HG02970 (cell line): ENCODE measurements at regions not wholly inside any gene's neighbourhood (a gene's known extent, or its start where the extent isn't known, plus 50 kb on each side); places are given as distances from the start of the nearest gene placed in this dataset.

ENCODE experiments used
- ATAC-seq: cut with Tn5 transposase; IDR thresholded peaks from one replicate; pipeline ENCODE4 v1.9.1; 2021; ENCODE audit warnings: mild to moderate bottlenecking, moderate library complexity, moderate number of reproducible peaks; ENCODE audit not compliant: unreplicated experiment, low FRiP score

DNA sequence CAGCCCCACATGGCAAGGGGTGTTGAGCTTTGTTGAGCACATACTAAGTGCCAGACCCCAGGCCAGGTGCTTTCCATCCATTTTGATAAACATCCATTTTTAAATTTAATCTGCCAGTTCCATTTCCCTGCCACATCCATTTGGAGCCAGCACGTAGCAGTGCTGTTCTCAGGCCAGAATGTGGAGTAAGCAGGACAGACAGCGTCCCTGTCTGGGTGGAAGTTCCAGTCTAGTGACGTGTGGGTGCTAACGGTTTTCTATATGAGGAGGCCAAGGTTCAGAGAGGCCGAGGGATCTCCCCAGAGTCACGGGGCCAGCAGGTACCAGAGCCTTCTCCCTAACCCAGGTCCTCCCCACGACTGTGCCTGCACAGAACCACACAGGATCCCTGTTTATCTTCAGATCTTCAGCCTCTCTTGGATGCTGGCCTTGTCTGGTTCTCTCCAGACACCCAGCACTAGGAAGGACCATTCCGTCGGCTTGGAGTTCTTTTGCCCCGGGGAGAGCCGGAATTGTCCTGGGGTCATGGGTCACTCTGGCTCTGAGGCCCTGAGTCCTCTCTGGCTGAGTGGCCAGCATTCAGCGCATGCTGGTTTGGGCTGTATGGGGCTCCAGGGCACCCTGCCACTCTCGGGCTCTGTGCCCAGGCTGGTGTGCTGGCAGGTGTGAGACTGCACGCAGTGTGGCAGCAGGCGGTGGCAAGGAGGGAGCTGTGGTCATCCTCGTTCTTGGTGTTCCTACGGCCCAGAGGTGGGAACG is 63.6 kb upstream of the PPARA start:
- no peak for ATAC-seq

DNA sequence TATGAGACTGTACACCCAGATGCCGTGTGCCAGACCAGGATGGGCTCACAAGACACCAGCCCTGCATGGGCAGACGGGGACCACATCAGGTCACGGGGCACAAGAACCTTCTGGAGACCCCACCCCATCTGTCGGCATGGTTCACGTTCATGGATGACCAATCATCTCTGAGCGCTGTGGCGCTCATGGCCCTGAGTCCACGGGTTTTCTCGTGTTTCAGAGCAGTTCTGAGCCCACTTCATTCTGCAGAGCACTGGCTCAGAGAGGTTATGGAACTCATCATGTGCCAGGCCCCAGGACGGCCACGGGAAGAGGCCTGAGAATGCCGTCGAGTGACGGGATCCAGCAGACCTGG is 63.0 kb upstream of the PPARA start:
- no peak for ATAC-seq

DNA sequence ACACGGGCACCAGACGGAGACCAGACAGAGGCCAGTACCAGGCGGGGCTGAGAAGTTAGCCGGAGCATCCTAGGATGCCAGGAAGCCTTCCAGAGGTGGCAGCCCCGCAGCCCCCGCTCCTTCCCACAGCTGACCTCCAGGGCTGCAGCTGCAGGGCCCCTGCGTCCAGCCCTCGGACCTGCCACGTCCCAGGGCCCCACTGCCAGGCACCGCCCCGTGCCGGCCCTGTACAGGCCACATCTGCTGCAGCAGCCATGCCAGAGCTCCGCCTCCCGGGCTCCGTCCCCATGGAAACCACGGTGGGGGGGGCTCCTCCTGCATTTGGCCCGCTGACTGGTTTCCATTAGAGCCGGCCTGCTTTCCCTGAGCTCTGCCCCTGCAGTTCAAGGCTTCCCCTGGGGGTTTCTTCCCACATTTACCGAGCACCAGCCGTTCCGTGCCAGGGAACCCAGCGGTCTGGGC is 62.5 kb upstream of the PPARA start:
- ATAC-seq = no peak

DNA sequence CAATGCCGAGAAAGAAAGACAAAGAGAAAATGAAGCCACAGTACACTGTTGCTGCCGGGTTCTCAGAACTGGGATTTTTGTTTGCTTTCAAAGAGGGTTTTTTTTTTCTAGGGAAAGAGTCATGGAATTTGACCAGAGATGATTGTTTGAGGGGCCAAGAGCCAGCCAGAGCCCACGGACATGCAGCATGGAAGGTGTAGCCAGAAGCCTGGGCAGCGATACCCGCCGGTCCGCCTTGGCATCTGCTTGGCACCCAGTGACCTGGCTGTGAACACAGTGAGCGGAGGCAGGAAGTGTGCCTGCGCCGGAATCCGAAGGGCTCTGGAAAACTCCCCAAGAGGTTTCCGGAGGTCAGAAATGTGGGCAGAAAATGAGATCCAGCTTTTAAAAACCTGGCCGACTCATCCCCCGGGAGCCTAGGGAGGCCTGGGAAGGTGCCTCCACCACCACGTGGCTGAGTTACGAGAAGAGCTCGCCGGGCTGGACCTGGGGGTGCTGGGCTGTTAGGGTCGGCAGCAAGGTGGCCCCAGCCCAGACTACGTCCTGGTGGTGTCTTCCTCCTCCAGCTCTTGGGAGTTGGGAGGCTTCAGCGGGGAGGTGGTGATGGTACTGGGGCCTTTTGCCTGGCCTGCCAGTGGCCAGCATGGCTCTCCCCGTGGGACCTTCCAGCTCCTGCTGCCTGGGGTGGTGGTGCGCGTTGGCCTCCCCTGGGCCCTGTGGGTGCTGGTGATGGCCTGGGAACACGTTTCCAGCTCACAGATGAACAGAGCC is 61.6 kb upstream of the PPARA start:
- no peak for ATAC-seq

DNA sequence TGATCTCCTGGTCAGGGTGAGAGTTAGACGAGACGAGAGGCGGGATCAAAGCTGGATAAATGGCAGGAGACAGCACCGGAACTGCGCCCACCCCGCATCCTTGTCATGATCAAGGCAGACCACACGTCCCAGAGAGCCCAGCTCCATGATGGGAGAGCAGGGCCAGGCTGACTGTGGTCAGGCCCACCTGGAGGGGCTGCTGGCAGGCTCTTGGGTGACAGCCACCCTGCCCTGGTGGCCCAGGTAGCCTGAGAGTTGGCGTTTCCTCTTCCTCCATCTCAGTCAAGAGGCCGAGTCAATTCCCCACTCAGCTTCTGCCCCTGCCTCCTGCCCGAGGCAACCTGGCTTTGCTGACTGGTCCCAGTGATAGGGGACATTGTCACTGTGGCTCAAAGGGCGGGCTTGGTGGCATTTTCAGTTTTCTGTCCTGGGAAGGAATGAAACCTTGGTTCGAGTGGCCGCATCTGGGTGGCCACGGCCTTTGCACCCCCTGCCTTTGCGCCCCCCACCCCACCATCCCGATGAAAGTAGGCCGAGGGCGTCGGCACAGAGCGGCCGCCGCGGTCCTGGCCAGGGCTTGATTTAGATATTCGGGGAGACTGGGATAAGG is 60.8 kb upstream of the PPARA start:
- no peak for ATAC-seq

DNA sequence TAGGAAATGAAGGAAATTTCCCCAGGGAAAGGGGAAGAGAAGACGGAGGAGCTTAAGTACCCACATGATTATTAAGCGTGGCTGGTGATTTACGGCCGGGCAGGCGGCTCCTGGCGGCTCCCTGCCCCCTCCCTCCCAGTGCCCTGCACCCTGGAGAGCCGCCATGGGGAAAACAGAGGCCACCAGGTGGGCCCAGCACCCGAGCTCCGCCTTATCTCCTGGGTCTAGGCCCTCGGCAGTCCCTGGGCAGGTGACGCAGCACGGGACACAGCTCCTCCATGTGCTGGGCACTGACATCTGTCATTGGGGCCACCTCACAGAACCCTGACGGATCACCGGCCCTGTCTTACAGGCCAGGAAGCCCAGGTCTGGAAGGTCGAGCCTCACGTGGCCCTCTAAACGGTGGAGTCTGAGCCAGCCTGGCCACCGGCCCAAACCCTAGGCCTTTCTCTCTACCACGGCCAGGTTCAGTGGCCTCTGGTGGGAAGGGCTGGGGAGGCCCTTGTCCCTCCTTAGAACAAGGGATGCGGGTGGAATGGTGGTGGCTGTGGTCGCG is 60.2 kb upstream of the PPARA start:
- no peak for ATAC-seq

DNA sequence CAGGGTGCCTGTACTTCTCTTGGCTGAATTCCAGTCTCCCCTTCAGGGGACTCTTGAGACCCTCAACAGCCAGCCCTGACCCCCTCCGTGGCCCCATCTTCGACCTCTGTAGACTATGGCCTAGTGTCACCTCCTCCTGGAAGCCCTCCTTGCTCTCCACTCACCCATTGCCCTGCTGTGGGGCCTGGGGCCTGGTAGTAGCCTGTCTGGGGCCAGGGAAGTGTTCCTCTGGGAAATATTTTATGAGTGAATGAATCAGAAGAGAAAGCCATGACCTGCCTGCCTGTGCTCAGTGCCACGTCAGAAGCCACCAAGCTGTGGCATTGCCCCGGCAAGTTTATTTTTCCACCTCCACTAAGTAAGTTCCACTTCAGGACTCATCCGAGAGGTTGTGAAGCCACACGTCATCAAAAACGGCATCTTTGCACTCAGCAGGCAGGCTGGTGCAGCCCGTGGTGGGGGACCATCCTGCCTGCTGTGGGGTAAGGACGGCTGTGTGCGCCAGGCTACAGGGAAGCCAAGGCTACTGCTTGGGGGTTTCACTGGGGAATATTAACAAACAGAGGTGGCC is 59.6 kb upstream of the PPARA start:
- no peak for ATAC-seq

DNA sequence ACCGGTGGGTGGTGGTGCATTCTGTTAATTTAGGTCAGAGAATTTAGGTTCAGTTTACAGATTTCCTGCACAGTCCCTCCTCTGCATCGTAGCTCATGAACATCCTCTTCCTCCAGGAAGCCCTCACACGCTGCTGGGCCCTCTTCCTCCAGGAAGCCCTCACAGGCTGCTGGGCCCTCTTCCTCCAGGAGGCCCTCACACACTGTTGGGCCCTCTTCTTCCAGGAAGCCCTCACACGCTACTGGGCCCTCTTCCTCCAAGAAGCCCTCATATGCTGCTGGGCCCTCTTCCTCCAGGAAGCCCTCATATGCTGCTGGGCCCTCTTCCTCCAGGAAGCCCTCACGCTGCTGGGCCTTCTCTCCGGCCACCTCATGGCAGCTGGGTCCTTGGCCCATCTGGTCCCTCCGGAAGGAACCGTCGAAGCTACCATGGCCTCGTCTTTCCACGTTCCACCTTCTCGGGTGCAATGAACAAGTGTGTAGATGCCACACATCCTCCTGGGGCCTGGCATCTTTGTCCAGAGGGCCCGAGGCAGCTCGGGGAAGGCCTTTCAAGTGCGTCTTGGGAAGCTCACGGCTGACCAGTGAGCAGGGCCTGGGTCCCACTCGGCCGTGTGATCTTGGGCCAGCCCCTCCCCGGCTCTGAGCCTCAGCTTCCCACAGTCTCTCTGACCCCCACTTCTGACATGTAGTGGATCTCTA is 58.9 kb upstream of the PPARA start:
- no peak for ATAC-seq

DNA sequence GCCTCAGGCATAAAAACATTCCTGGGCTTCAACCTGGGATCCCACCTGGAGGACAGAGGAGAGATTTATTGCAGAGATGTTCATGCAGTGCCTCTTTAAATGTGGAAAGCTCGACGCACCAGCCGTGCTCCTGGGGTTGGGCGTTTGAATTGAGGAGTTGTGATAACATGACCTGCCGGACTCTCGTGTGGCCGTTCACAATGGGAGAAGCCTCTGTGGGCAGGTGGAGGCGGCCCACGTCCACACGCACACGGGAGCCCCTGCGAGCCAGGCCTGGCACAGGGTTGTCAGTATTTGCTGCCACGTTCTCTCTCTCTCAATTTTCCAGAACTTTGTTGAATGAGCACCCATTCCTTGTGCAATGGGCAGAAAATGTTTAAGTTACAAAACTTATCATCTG is 58.3 kb upstream of the PPARA start:
- ATAC-seq = no peak

DNA sequence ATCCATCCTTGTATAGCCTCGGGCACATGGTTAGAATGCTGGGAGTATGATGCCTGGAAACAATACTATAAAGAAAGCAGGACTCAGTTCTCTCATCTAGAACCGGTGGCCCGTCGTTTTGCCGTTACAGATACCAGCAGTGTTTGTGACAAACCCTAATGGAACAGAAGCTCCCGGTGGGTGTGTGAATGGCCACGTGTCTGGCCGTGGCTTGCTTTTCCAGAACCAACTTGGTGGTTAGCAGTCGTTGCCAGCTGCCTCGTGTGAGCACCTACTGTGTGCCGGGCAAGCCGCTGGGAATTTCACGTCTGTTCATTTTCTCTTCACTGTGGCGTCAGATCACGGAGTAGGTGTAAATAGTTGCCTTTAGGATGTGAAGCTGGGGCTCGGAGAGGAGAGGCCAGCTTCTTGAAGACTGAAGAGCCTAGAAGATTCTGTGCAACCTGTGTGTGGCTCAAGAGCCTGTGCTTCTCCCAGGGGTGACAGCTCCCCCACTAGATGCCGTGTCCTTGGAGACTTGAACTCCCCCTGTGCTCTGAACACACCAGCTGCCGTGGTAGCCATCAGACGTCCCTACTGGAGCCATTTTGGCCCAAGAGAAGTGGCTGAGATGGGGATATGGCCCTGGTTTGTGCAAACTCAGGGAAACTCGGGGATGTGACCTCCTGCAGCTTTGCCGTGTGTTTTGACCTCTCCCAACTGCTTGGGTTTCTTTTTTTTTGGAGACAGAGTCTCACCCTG is 57.5 kb upstream of the PPARA start:
- ATAC-seq = no peak

DNA sequence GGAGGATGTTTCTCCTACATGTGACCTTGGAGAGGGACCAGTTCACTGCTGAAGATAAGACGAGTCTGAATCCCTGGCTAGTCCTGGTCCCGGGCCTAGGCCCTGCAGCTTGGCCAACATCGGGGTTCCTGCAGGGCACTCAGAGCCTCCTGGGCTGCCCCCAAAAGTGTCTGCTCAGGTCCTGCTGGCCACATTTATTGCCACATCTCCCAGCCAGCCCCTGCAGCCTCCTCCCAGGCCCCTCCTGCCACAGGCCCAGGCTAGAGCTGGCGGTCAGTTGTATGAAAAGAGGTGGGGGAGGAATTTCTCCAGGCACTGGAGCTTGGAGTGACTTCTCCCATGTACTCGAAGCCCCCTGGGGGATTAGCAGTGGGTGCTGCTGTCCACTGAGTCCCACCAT is 56.5 kb upstream of the PPARA start:
- ATAC-seq = no peak

DNA sequence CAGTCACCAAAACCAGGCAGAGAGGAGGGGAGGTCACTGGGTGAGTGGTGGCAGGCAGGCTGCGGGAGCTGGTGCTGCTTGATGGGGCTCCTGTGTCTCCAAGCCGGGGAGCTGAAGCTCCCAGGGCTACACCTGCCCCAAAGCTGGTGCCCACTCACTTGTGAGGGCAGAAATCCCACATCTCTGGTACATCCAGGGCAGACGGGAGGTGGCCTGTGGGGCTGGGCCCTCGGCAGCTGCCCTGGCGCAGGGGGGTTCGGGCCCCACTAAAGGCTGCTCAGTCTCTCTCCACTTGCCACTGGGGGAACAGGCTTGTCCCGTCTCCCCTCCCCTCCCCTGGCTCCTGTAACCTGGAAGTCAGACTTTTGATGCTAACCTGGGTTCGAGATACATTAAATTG is 55.6 kb upstream of the PPARA start:
- ATAC-seq = no peak

DNA sequence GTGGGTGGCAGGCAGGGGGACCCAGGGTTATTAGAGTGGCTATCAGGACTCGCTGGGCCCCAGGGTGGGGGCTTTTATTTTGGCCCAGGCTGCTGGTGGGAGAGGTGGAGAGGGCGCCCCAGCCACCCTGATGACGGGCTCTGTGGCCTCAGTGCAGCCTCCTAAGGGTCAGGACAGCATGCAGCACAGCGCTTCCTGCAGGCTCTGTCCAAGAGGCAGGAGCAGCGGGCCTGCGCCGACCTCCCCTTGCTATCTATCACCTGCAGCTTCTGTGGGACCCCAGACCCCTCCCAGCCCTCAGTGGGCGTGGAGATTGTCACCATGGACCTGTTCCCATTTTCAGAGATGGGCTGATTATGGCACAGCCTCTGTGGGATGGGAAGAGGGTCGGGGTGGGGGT is 54.3 kb upstream of the PPARA start:
- ATAC-seq = no peak

DNA sequence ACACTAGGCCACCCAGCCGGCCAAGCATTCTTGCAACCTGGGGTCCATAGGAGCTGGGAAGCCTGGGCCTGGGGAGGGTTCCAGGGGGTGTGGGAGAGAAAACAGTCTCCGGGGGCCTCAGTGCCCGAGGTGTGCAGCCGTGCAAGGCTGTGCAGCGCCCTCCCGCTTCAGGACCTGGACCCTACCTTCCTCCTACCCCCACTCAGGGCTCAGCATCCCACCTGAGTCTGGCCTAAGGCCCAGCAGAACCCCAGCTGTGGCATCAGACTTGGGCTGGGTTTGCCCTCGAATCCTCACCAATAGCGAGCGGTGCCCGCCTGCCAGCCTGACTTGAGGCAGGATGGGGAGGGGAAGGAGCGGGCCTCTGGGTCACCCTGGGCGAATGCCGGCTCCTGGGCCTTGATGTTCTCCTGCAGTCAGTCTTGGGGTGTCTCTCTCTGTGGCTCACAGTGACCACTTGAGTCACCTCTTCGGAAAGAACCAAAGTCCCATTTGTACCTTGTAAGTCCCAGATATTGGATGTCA is 53.6 kb upstream of the PPARA start:
- no peak for ATAC-seq

DNA sequence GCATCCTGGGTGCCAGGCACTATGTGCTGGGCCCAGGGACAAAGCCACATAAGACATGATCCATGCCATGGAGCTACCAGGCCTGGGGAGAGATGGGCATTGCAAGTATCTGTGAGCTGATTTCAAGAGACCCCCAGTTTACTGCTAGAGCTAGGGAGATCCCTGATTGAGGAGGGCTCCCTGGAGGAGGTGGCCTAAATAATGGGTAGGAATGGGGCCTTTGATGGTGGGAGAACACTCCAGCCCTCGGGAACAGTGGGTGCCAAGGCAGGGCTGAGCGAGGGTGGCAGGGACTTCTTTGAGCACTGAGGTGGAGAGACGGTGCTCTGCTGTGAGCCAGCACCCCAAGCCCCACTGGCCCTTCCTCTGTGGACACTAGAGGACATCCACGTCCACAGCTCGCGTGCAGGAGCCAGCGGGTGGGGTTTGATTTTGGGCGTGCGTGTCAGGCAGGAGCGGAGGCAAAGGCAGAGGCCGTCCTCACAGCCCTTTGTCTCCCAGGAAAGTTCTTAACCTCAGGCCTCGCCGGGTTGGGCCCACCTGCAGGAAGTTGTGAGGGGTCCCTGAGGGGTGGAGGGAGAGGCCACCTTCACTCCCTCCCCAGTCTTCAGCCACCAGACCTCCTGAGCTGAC is 52.9 kb upstream of the PPARA start:
- no peak for ATAC-seq

DNA sequence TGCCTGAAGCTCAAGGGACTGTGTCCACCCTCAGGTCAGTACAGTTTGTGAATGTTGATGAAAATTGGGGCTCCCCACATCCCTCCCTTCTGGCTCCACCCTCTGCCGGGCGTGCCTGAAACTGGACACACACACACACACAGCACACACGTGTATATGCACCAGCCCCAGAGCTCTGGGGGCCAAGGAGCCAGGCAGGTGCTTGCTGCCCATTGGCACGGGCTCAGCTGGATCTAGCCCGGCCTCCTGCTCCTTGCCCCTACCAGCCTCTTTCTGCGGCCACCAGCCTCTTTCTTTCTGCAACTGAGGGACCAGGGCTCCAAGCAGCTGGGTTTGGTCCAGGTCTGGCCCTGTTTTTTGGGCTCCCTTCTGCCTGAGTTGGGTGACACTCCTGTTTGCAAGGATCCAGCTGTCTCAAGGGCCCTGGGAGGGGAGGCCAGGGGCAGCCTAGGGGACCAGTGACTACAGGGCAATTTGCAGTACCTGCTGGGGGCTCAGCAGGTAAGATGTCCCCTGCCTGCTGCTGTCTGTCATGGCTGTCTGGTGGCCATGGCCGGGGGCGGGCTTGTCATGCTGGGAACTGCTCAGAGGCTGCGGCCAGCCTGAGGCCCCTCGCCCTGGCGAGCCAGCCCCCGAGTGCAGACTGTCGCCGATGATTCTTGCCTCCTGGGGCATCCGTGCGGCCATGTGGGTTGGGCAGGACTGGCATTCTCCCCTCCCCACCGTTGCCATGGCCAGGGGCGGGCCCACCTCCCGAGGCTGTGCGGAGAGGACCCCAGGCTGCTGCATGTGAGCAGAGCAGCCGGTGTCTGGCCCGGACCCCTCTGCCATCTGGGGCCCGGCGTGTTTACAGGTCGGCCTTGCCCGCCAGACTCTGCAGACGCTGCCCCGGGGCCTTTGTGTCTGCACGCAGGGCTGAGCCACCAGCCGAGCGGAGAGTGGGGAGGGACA is 51.5 kb upstream of the PPARA start:
- no peak for ATAC-seq

DNA sequence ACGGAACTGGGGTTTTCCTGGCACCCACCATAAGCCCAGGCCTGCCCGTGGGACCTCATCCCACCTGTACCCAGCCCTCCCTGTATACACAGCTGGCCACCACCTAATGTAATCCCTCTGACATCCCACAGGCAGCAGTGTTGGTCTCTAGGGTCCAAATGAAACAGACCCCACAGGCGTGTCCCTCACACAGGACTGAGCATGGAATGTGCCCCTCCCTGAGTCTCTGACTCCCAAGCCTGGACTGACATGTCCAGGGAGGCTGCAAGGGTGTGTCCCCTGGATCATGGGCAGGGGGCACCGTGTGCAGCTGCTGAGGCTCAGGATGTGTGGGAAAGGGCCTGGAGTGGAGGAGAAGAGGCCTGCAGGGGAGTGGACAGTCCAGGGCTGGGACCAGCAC is 50.6 kb upstream of the PPARA start:
- no peak for ATAC-seq
